ENCODE measurements at regions not wholly inside any gene's neighbourhood (a gene's known extent, or its start where the extent isn't known, plus 50 kb on each side); places are given as distances from the start of the nearest gene placed in this dataset.

DNA sequence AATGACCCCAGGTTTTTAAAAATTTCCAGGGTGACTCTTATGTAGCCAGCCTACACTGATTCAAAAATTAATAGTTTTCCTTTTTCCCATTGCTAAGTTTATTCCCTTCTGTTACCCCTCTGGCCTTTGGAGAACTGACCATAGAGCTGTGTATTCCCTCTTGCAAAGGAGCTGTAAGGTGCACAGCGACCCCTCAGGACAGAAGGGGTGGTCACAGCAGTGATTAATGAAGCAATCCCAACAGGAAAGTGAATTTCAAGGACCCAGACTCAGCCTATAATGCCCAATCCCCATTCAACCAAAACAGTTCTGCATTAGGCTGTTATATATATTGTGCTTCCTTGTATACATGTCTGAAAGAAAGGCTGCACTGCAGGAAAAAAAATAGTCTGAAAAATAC, 147.1 kb downstream of the WT1 start:
- no peak overlapping the region for H3K27ac ChIP-seq (ENCODE audit: extremely low read depth, low read depth, low read length)
- no peaks in the 10 kb centered on the region for H3K4me1 ChIP-seq (ENCODE audit: control insufficient read depth, insufficient read depth, low read length)
- POLR2A ChIA-PET = no interaction called here
- no peaks in the 10 kb centered on the region for H3K9me3 ChIP-seq (ENCODE audit: control insufficient read depth, insufficient read depth, low read depth, low read length)
- TF ChIP-seq HOXC10 (CRISPR knock-in tag; IDR thresholded peaks at IDR 0.05) (no peak), OVOL3 (tag by site-specific recombination; IDR thresholded peaks at IDR 0.05) (no peak), ZNF121 (tag by site-specific recombination; IDR thresholded peaks at IDR 0.05) (no peak), ZNF239 (tag by site-specific recombination; IDR thresholded peaks at IDR 0.05) (no peak), YY2 (tag by site-specific recombination; IDR thresholded peaks at IDR 0.05) (no peak), ZNF214 (tag by site-specific recombination; IDR thresholded peaks at IDR 0.05; ENCODE audit: borderline replicate concordance) (no peak), ZNF48 (tag by site-specific recombination; IDR thresholded peaks at IDR 0.05) (no peak), ATF2 (tag by site-specific recombination; IDR thresholded peaks at IDR 0.05; ENCODE audit: low read depth) (no peak), ZNF292 (tag by site-specific recombination; IDR thresholded peaks at IDR 0.05; ENCODE audit: borderline replicate concordance, low read depth) (no peak)
- no peaks in the 10 kb centered on the region for H3K36me3 ChIP-seq (ENCODE audit: control insufficient read depth in 2 of 2, insufficient read depth in 1 of 2, low read length in 2 of 2)
- CTCF ChIA-PET = interaction anchor here (0.6 to 2.9 kb wide), 8 partner anchors 8 to 1413 kb away, joined by 3 to 12 read pairs (median 4); no protein-coding TSS in a partner anchor
- no peak overlapping the region for H3K4me3 ChIP-seq (ENCODE audit: low read depth, low read length)

GRCh38 chr11:32289701-32290100, 145.6 kb downstream of the WT1 start:
- Histone ChIP-seq H3K36me3 (ENCODE audit: control insufficient read depth in 2 of 2, insufficient read depth in 1 of 2, low read length in 2 of 2) (no peaks in the 10 kb centered on the region), H3K4me3 (ENCODE audit: low read depth, low read length) (no peak overlapping the region), H3K4me1 (ENCODE audit: control insufficient read depth, insufficient read depth, low read length) (no peaks in the 10 kb centered on the region), H3K27ac (ENCODE audit: extremely low read depth, low read depth, low read length) (no peak overlapping the region), H3K9me3 (ENCODE audit: control insufficient read depth, insufficient read depth, low read depth, low read length) (no peaks in the 10 kb centered on the region)
- POLR2A ChIA-PET = no interaction called here
- TF ChIP-seq, protein P1, sequence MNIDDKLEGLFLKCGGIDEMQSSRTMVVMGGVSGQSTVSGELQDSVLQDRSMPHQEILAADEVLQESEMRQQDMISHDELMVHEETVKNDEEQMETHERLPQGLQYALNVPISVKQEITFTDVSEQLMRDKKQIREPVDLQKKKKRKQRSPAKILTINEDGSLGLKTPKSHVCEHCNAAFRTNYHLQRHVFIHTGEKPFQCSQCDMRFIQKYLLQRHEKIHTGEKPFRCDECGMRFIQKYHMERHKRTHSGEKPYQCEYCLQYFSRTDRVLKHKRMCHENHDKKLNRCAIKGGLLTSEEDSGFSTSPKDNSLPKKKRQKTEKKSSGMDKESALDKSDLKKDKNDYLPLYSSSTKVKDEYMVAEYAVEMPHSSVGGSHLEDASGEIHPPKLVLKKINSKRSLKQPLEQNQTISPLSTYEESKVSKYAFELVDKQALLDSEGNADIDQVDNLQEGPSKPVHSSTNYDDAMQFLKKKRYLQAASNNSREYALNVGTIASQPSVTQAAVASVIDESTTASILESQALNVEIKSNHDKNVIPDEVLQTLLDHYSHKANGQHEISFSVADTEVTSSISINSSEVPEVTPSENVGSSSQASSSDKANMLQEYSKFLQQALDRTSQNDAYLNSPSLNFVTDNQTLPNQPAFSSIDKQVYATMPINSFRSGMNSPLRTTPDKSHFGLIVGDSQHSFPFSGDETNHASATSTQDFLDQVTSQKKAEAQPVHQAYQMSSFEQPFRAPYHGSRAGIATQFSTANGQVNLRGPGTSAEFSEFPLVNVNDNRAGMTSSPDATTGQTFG (tag by site-specific recombination; IDR thresholded peaks at IDR 0.05; ENCODE audit: borderline replicate concordance) = no peak
- TF ChIP-seq AEBP2 (tag by site-specific recombination; IDR thresholded peaks at IDR 0.05; ENCODE audit: borderline replicate concordance) = no peak
- no peak for TF ChIP-seq ZNF202 (tag by site-specific recombination; IDR thresholded peaks at IDR 0.05; ENCODE audit: borderline replicate concordance)
- TF ChIP-seq, protein P2, sequence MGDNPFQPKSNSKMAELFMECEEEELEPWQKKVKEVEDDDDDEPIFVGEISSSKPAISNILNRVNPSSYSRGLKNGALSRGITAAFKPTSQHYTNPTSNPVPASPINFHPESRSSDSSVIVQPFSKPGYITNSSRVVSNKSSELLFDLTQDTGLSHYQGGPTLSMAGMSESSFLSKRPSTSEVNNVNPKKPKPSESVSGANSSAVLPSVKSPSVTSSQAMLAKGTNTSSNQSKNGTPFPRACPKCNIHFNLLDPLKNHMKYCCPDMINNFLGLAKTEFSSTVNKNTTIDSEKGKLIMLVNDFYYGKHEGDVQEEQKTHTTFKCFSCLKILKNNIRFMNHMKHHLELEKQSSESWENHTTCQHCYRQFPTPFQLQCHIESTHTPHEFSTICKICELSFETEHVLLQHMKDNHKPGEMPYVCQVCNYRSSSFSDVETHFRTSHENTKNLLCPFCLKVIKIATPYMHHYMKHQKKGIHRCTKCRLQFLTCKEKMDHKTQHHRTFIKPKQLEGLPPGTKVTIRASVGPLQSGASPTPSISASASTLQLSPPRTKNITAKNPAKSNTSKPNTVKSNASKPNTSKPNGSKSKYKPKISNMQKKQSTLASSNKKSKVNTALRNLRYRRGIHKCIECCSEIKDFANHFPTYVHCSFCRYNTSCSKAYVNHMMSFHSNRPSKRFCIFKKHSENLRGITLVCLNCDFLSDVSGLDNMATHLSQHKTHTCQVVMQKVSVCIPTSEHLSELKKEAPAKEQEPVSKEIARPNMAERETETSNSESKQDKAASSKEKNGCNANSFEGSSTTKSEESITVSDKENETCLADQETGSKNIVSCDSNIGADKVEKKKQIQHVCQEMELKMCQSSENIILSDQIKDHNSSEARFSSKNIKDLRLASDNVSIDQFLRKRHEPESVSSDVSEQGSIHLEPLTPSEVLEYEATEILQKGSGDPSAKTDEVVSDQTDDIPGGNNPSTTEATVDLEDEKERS (tag by site-specific recombination; IDR thresholded peaks at IDR 0.05) = no peak
- no peak for TF ChIP-seq ZSCAN16 (tag by site-specific recombination; IDR thresholded peaks at IDR 0.05)
- TF ChIP-seq, protein P3, sequence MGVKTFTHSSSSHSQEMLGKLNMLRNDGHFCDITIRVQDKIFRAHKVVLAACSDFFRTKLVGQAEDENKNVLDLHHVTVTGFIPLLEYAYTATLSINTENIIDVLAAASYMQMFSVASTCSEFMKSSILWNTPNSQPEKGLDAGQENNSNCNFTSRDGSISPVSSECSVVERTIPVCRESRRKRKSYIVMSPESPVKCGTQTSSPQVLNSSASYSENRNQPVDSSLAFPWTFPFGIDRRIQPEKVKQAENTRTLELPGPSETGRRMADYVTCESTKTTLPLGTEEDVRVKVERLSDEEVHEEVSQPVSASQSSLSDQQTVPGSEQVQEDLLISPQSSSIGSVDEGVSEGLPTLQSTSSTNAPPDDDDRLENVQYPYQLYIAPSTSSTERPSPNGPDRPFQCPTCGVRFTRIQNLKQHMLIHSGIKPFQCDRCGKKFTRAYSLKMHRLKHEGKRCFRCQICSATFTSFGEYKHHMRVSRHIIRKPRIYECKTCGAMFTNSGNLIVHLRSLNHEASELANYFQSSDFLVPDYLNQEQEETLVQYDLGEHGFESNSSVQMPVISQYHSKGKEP (tag by site-specific recombination; IDR thresholded peaks at IDR 0.05) = no peak
- no peak for TF ChIP-seq ZNF548 (tag by site-specific recombination; IDR thresholded peaks at IDR 0.05)
- TF ChIP-seq ZNF549 (tag by site-specific recombination; IDR thresholded peaks at IDR 0.05) = no peak
- no peak for TF ChIP-seq ZNF169 (tag by site-specific recombination; IDR thresholded peaks at IDR 0.05)
- TF ChIP-seq, protein P4, sequence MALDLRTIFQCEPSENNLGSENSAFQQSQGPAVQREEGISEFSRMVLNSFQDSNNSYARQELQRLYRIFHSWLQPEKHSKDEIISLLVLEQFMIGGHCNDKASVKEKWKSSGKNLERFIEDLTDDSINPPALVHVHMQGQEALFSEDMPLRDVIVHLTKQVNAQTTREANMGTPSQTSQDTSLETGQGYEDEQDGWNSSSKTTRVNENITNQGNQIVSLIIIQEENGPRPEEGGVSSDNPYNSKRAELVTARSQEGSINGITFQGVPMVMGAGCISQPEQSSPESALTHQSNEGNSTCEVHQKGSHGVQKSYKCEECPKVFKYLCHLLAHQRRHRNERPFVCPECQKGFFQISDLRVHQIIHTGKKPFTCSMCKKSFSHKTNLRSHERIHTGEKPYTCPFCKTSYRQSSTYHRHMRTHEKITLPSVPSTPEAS (tag by site-specific recombination; IDR thresholded peaks at IDR 0.05) = no peak
- TF ChIP-seq ZNF239 (tag by site-specific recombination; IDR thresholded peaks at IDR 0.05) = no peak
- TF ChIP-seq ZNF785 (tag by site-specific recombination; IDR thresholded peaks at IDR 0.05) = no peak
- TF ChIP-seq ZNF513 (tag by site-specific recombination; IDR thresholded peaks at IDR 0.05) = no peak
- no peak for TF ChIP-seq ZNF16 (tag by site-specific recombination; IDR thresholded peaks at IDR 0.05; ENCODE audit: low read depth)
- CTCF ChIA-PET = interaction anchor here (0.6 to 2.9 kb wide), 5 partner anchors 8 to 177 kb away, joined by 3 to 12 read pairs (median 5); no protein-coding TSS in a partner anchor

Data from HEK293 (cell line).